ENCODE measurements at regions not wholly inside any gene's neighbourhood (a gene's known extent, or its start where the extent isn't known, plus 50 kb on each side); places are given as distances from the start of the nearest gene placed in this dataset.

- no peaks in the 10 kb centered on the region for H3K27me3 ChIP-seq (ENCODE audit: control insufficient read depth, insufficient read depth, low read length, poor library complexity, severe bottlenecking)
- Mint-ChIP-seq H3K9me3 (peaks cover 2% of the 10 kb centered on the region), H3K36me3 (ENCODE audit: low read depth) (no peaks in the 10 kb centered on the region), H3K27ac (no peak overlapping the region), H3K4me3 (no peak overlapping the region), H3K27me3 (ENCODE audit: insufficient read depth) (peaks cover 5% of the 10 kb centered on the region), H3K4me1 (no peaks in the 10 kb centered on the region)
- WGBS, 2 experiments (ENCODE audit: insufficient coverage in 1 of 2, insufficient read length in 1 of 2): 84 to 95% methylated on average over 2 to 3 of the region's 3 CpGs
- H3K9me3 ChIP-seq (ENCODE audit: control insufficient read depth, low read length): no peaks in the 10 kb centered on the region
- H3K27ac ChIP-seq (ENCODE audit: low read depth, low read length): no peak overlapping the region
- DNase-seq: no peak
- TF ChIP-seq, protein P1, sequence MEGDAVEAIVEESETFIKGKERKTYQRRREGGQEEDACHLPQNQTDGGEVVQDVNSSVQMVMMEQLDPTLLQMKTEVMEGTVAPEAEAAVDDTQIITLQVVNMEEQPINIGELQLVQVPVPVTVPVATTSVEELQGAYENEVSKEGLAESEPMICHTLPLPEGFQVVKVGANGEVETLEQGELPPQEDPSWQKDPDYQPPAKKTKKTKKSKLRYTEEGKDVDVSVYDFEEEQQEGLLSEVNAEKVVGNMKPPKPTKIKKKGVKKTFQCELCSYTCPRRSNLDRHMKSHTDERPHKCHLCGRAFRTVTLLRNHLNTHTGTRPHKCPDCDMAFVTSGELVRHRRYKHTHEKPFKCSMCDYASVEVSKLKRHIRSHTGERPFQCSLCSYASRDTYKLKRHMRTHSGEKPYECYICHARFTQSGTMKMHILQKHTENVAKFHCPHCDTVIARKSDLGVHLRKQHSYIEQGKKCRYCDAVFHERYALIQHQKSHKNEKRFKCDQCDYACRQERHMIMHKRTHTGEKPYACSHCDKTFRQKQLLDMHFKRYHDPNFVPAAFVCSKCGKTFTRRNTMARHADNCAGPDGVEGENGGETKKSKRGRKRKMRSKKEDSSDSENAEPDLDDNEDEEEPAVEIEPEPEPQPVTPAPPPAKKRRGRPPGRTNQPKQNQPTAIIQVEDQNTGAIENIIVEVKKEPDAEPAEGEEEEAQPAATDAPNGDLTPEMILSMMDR (conservative IDR thresholded peaks at IDR 0.05): no peak
- H3K36me3 ChIP-seq (ENCODE audit: control insufficient read depth, insufficient read depth, low read length): no peaks in the 10 kb centered on the region
- no peaks in the 10 kb centered on the region for H3K4me1 ChIP-seq (ENCODE audit: control insufficient read depth, insufficient read depth, low read length)
- H3K9ac ChIP-seq (ENCODE audit: extremely low read depth, low read length, poor library complexity, severe bottlenecking): no peak overlapping the region
- H3K4me3 ChIP-seq (ENCODE audit: low read length): no peak overlapping the region
Observed at GRCh38 chr7:23981758-23982157, 271.7 kb downstream of the STK31 start.

DNA sequence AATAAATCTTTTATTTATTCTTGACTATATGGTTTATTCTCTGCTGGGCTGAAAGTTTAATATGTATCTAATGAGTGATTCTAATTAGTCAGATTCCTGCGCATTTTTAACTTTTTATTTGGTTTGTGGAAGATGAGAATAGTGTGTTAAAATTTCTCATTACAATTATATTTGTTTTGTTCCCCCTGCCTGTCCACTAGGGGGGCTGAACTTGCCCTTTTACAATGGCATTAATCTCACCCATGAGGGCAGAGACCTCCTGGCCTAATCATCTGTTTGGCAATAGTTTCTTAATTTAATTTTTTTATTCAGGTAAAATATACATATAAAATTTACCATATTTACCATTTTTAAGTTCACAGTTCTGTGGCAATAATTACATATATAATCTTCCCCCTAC is 278.5 kb upstream of the NPY start:
- H3K4me1 ChIP-seq (ENCODE audit: control insufficient read depth, insufficient read depth, low read length): no peaks in the 10 kb centered on the region
- DNase-seq: no peak
- H3K27ac ChIP-seq (ENCODE audit: low read depth, low read length): no peak overlapping the region
- 80% methylated on average over 1 of the region's 1 CpG; no CpG with 5 or more reads in 1 of the 2 experiments for WGBS, 2 experiments (ENCODE audit: insufficient coverage in 1 of 2, insufficient read length in 1 of 2)
- H3K4me3 ChIP-seq (ENCODE audit: low read length): no peak overlapping the region
- TF ChIP-seq, protein P1 (conservative IDR thresholded peaks at IDR 0.05): peak; percentile 64
- Mint-ChIP-seq H3K36me3 (ENCODE audit: low read depth) (no peaks in the 10 kb centered on the region), H3K27me3 (ENCODE audit: insufficient read depth) (peaks cover 5% of the 10 kb centered on the region), H3K9me3 (peaks cover 6% of the 10 kb centered on the region), H3K27ac (no peak overlapping the region), H3K4me3 (no peak overlapping the region), H3K4me1 (peaks cover 5% of the 10 kb centered on the region)
- no peaks in the 10 kb centered on the region for H3K27me3 ChIP-seq (ENCODE audit: control insufficient read depth, insufficient read depth, low read length, poor library complexity, severe bottlenecking)
- no peaks in the 10 kb centered on the region for H3K36me3 ChIP-seq (ENCODE audit: control insufficient read depth, insufficient read depth, low read length)
- H3K9ac ChIP-seq (ENCODE audit: extremely low read depth, low read length, poor library complexity, severe bottlenecking): no peak overlapping the region
- no peaks in the 10 kb centered on the region for H3K9me3 ChIP-seq (ENCODE audit: control insufficient read depth, low read length)

GRCh38 chr7:24010495-24010894 is 273.5 kb upstream of the NPY start:
- no peaks in the 10 kb centered on the region for H3K4me1 ChIP-seq (ENCODE audit: control insufficient read depth, insufficient read depth, low read length)
- Mint-ChIP-seq H3K9me3 (peaks cover 15% of the 10 kb centered on the region), H3K27ac (no peak overlapping the region), H3K27me3 (ENCODE audit: insufficient read depth) (peaks cover 8% of the 10 kb centered on the region), H3K4me1 (peaks cover 11% of the 10 kb centered on the region), H3K36me3 (ENCODE audit: low read depth) (no peaks in the 10 kb centered on the region), H3K4me3 (no peak overlapping the region)
- peaks cover 8% of the 10 kb centered on the region for H3K9me3 ChIP-seq (ENCODE audit: control insufficient read depth, low read length)
- H3K9ac ChIP-seq (ENCODE audit: extremely low read depth, low read length, poor library complexity, severe bottlenecking): no peak overlapping the region
- TF ChIP-seq, protein P1 (conservative IDR thresholded peaks at IDR 0.05): no peak
- H3K4me3 ChIP-seq (ENCODE audit: low read length): no peak overlapping the region
- no peak for DNase-seq
- no peak overlapping the region for H3K27ac ChIP-seq (ENCODE audit: low read depth, low read length)
- 60% methylated on average over 1 of the region's 1 CpG; no CpG with 5 or more reads in 1 of the 2 experiments for WGBS, 2 experiments (ENCODE audit: insufficient coverage in 1 of 2, insufficient read length in 1 of 2)
- H3K36me3 ChIP-seq (ENCODE audit: control insufficient read depth, insufficient read depth, low read length): no peaks in the 10 kb centered on the region
- no peaks in the 10 kb centered on the region for H3K27me3 ChIP-seq (ENCODE audit: control insufficient read depth, insufficient read depth, low read length, poor library complexity, severe bottlenecking)
